Esophagus muscularis mucosa (tissue), 4 donors: ENCODE measurements at regions not wholly inside any gene's neighbourhood (a gene's known extent, or its start where the extent isn't known, plus 50 kb on each side); places are given as distances from the start of the nearest gene placed in this dataset.

Experiments
- EP300 ChIP-seq: sonication (generic); formaldehyde crosslinking; IDR thresholded peaks from one replicate; pipeline ENCODE4 v1.6.1; 2017; ENCODE audit warnings: antibody characterized with exemption
- POLR2A ChIP-seq: fragments of 450-650 bp; IDR thresholded peaks from one replicate; pipeline ENCODE4 v1.6.1; 2017; ENCODE audit warnings: antibody characterized with exemption, moderate library complexity, mild to moderate bottlenecking, low read depth
- POLR2AphosphoS5 ChIP-seq, 2 donors: sonication (generic); formaldehyde crosslinking; IDR thresholded peaks; one replicate each; pipeline ENCODE4 v1.6.1; 2017; ENCODE audit warnings: antibody characterized with exemption in 2 of 2
- TF ChIP-seq, protein P1 (sequence below), 3 experiments: fragments of 200-600 bp in 2 of 3; fragments of 450-650 bp in 1 of 3; sonication (generic) in 2 of 3; IDR thresholded peaks; one replicate each; pipeline ENCODE4 v1.5.1; 2017 to 2019; ENCODE audit warnings: antibody characterized with exemption in 3 of 3, mild to moderate bottlenecking in 2 of 3, moderate library complexity in 1 of 3

DNA sequence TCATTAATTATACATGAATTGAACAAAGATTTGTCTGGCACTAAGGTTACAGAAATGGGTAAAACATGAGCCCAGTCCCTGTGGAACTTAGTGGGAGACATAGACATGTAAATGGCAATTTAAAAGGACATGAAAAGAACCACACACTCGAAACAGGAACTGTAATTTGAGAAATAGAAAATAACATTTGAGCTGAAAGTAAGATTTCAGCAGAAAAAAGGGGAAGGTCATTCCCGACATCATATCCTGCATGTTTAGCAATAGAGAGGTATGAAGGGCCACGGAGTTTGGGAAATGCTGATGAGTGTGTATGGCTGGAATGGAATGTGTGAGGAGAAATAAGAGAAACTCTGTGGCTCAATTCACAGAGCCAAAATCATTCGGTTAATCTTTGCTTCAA, 175.4 kb upstream of the AHR start:
- TF ChIP-seq, protein P1, sequence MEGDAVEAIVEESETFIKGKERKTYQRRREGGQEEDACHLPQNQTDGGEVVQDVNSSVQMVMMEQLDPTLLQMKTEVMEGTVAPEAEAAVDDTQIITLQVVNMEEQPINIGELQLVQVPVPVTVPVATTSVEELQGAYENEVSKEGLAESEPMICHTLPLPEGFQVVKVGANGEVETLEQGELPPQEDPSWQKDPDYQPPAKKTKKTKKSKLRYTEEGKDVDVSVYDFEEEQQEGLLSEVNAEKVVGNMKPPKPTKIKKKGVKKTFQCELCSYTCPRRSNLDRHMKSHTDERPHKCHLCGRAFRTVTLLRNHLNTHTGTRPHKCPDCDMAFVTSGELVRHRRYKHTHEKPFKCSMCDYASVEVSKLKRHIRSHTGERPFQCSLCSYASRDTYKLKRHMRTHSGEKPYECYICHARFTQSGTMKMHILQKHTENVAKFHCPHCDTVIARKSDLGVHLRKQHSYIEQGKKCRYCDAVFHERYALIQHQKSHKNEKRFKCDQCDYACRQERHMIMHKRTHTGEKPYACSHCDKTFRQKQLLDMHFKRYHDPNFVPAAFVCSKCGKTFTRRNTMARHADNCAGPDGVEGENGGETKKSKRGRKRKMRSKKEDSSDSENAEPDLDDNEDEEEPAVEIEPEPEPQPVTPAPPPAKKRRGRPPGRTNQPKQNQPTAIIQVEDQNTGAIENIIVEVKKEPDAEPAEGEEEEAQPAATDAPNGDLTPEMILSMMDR (IDR thresholded peaks at IDR 0.05) = no peak
- peak in 1 of 2 donors; percentile 8 for TF ChIP-seq POLR2AphosphoS5 (IDR thresholded peaks at IDR 0.05)
- TF ChIP-seq POLR2A = no peak
- TF ChIP-seq EP300 = no peak
